H1 (cell line): ENCODE measurements at regions not wholly inside any gene's neighbourhood (a gene's known extent, or its start where the extent isn't known, plus 50 kb on each side); places are given as distances from the start of the nearest gene placed in this dataset.

ENCODE experiments used
- CTCF ChIA-PET: fragments of 300-600 bp; sonication (Branson Sonifier 250); formaldehyde crosslinking; loops from one replicate; lab custom pipeline; 2021; ENCODE audit not compliant: partially characterized antibody; lab: Charles Lee
- POLR2A ChIA-PET: fragments of 300-600 bp; sonication (Branson Sonifier 250); formaldehyde crosslinking; loops from one replicate; lab custom pipeline; 2021; ENCODE audit warnings: inconsistent platforms; ENCODE audit not compliant: partially characterized antibody; lab: Charles Lee
- DNase-seq, 2 experiments: peaks; one replicate each; pipeline versions ENCODE4 v3.0.0 to v3.0.0-alpha.2; 2010 to 2022; ENCODE audit warnings: low spot score in 2 of 2, low read depth in 1 of 2, mixed read lengths in 1 of 2
- FAIRE-seq: peaks from 2 replicates; lab custom pipeline; 2011; peaks lifted over from hg19 to GRCh38; lab: Jason Lieb, UNC
- H2AFZ ChIP-seq: 2 replicates; pipeline ENCODE4 v1.8.1; 2012; ENCODE audit warnings: low read length, inconsistent platforms
- H2AK5ac ChIP-seq: 2 replicates; pipeline ENCODE4 v1.6.1; 2013; ENCODE audit warnings: low read depth, low read length
- H2BK120ac ChIP-seq: replicated peaks from 2 replicates; pipeline ENCODE3; 2013; ENCODE audit warnings: low read depth, low read length, inconsistent platforms
- H2BK12ac ChIP-seq: 2 replicates; pipeline ENCODE4 v1.6.1; 2013; ENCODE audit warnings: low read depth, low read length
- H2BK15ac ChIP-seq: 2 replicates; pipeline ENCODE4 v1.6.1; 2013; ENCODE audit warnings: low read length
- H2BK20ac ChIP-seq: 2 replicates; pipeline ENCODE4 v1.6.1; 2013; ENCODE audit warnings: low read length
- H2BK5ac ChIP-seq: 2 replicates; pipeline ENCODE4 v1.6.1; 2013; ENCODE audit warnings: low read depth, low read length
- H3K14ac ChIP-seq: 2 replicates; pipeline ENCODE4 v1.6.1; 2013; ENCODE audit warnings: inconsistent platforms; ENCODE audit not compliant: insufficient read length
- H3K18ac ChIP-seq: 2 replicates; pipeline ENCODE4 v1.6.1; 2013; ENCODE audit warnings: low read length; ENCODE audit errors: extremely low read depth
- H3K23ac ChIP-seq: 2 replicates; pipeline ENCODE4 v1.6.1; 2013; ENCODE audit warnings: inconsistent platforms; ENCODE audit not compliant: insufficient read length
- H3K23me2 ChIP-seq: 2 replicates; pipeline ENCODE4 v1.6.1; 2013; ENCODE audit warnings: low read depth, low read length
- H3K27ac ChIP-seq: 2 replicates; pipeline ENCODE4 v1.6.1; 2011; ENCODE audit warnings: low read depth, low read length, inconsistent platforms
- H3K27me3 ChIP-seq, 4 experiments: replicated peaks in 1 of 4; 1 replicate in 1 of 4; 2 replicates in 3 of 4; pipeline versions ENCODE4 v1.6.1 to v1.8.1; 2011 to 2013; ENCODE audit warnings: low read length in 3 of 4, mild to moderate bottlenecking in 3 of 4, inconsistent platforms in 2 of 4, mixed read lengths in 2 of 4, moderate library complexity in 1 of 4; ENCODE audit not compliant: control insufficient read depth in 3 of 4, insufficient read depth in 3 of 4; ENCODE audit errors: extremely low read depth in 1 of 4
- H3K36me3 ChIP-seq, 4 experiments: 2 replicates each; pipeline versions ENCODE4 v1.6.1 to v1.8.1; 2011 to 2013; ENCODE audit warnings: mild to moderate bottlenecking in 4 of 4, low read length in 3 of 4, moderate library complexity in 2 of 4, control low read depth in 1 of 4, inconsistent platforms in 1 of 4; ENCODE audit not compliant: insufficient read depth in 4 of 4, control insufficient read depth in 2 of 4
- H3K4ac ChIP-seq: replicated peaks from 2 replicates; pipeline ENCODE3; 2013; ENCODE audit warnings: low read length, low read depth, mixed read lengths, inconsistent platforms; ENCODE audit not compliant: insufficient read length
- H3K4me1 ChIP-seq, 4 experiments: replicated peaks in 1 of 4; 1 replicate in 1 of 4; 2 replicates in 3 of 4; pipeline versions ENCODE4 v1.6.1 to v1.8.1; 2011 to 2013; ENCODE audit warnings: low read length in 3 of 4, inconsistent platforms in 2 of 4, mixed read lengths in 1 of 4; ENCODE audit not compliant: insufficient read depth in 4 of 4, control insufficient read depth in 3 of 4
- H3K4me2 ChIP-seq, 2 experiments: 2 replicates each; pipeline versions ENCODE4 v1.6.1 to v1.8.1; 2011 to 2013; ENCODE audit warnings: low read depth in 2 of 2, low read length in 2 of 2, control low read depth in 1 of 2, inconsistent platforms in 1 of 2, mild to moderate bottlenecking in 1 of 2; ENCODE audit not compliant: insufficient read depth in 1 of 2
- H3K4me3 ChIP-seq, 4 experiments: fragments of 200-600, 300-600 bp in 1 of 4; sonication (generic), shearing (Covaris generic), sonication (Bioruptor Twin) in 1 of 4; 2 replicates each; pipeline versions ENCODE4 v1.5.1 to v1.8.1; 2011 to 2016; ENCODE audit warnings: low read length in 4 of 4, low read depth in 3 of 4, control low read depth in 2 of 4, inconsistent platforms in 2 of 4, mild to moderate bottlenecking in 2 of 4, mixed read lengths in 1 of 4, moderate library complexity in 1 of 4; ENCODE audit not compliant: insufficient read depth in 2 of 4; ENCODE audit errors: extremely low read depth in 1 of 4
- H3K56ac ChIP-seq: replicated peaks from 2 replicates; pipeline ENCODE3; 2013; ENCODE audit warnings: low read depth, mild to moderate bottlenecking, mixed read lengths, low read length, inconsistent platforms; ENCODE audit not compliant: insufficient read length
- H3K79me1 ChIP-seq: 2 replicates; pipeline ENCODE4 v1.6.1; 2013; ENCODE audit warnings: low read depth, low read length, control low read depth
- H3K79me2 ChIP-seq, 2 experiments: 2 replicates each; pipeline versions ENCODE4 v1.6.1 to v1.8.1; 2012 to 2013; ENCODE audit warnings: low read length in 2 of 2, mild to moderate bottlenecking in 2 of 2, inconsistent platforms in 1 of 2; ENCODE audit not compliant: insufficient read depth in 2 of 2, control insufficient read depth in 1 of 2
- H3K9ac ChIP-seq, 4 experiments: replicated peaks in 1 of 4; 1 replicate in 1 of 4; 2 replicates in 3 of 4; pipeline versions ENCODE4 v1.6.1 to v1.8.1; 2011 to 2013; ENCODE audit warnings: low read depth in 3 of 4, low read length in 3 of 4, control low read depth in 2 of 4, mild to moderate bottlenecking in 2 of 4, moderate library complexity in 2 of 4, inconsistent platforms in 1 of 4; ENCODE audit errors: extremely low read depth in 1 of 4
- H3K9me3 ChIP-seq, 2 experiments: 2 replicates each; pipeline versions ENCODE4 v1.6.1 to v1.8.1; 2012 to 2013; ENCODE audit warnings: mild to moderate bottlenecking in 2 of 2, moderate library complexity in 2 of 2, control low read depth in 1 of 2, inconsistent platforms in 1 of 2, low read depth in 1 of 2, low read length in 1 of 2, mixed read lengths in 1 of 2; ENCODE audit not compliant: insufficient read depth in 2 of 2
- H4K20me1 ChIP-seq, 2 experiments: replicated peaks in 1 of 2; 2 replicates each; pipeline versions ENCODE3 to v1.8.1; 2011 to 2013; ENCODE audit warnings: inconsistent platforms in 2 of 2, low read length in 2 of 2, mild to moderate bottlenecking in 1 of 2; ENCODE audit not compliant: insufficient read depth in 2 of 2, control insufficient read depth in 1 of 2
- H4K5ac ChIP-seq: 2 replicates; pipeline ENCODE4 v1.6.1; 2013; ENCODE audit warnings: low read length, low read depth, mixed read lengths, inconsistent platforms; ENCODE audit not compliant: insufficient read length
- H4K8ac ChIP-seq: 2 replicates; pipeline ENCODE4 v1.8.0; 2013; ENCODE audit warnings: mild to moderate bottlenecking, moderate library complexity, low read length, inconsistent platforms; ENCODE audit not compliant: insufficient read depth; ENCODE audit errors: extremely low read depth
- H4K91ac ChIP-seq: replicated peaks from 2 replicates; pipeline ENCODE3; 2013; ENCODE audit warnings: low read length, mixed read lengths, inconsistent platforms; ENCODE audit not compliant: insufficient read length
- BRCA1 ChIP-seq: IDR thresholded peaks from 2 replicates; pipeline ENCODE4 v1.6.1; 2012; ENCODE audit warnings: low read depth, low read length, improper control_type of control experiment
- GABPA ChIP-seq: IDR thresholded peaks from 2 replicates; pipeline ENCODE4 v1.6.1; 2011; ENCODE audit warnings: mild to moderate bottlenecking, low read length, moderate library complexity, borderline replicate concordance; ENCODE audit not compliant: insufficient read depth
- GTF2F1 ChIP-seq: IDR thresholded peaks from 2 replicates; pipeline ENCODE4 v1.6.1; 2012; ENCODE audit warnings: low read depth, low read length, improper control_type of control experiment, borderline replicate concordance
- KDM5A ChIP-seq: fragments of 200-600 bp; IDR thresholded peaks from 2 replicates; pipeline ENCODE4 v1.7.1; 2012; ENCODE audit warnings: mild to moderate bottlenecking, low read length, inconsistent platforms, mixed read lengths
- NANOG ChIP-seq: IDR thresholded peaks from 2 replicates; pipeline ENCODE4 v1.6.1; 2011; ENCODE audit warnings: low read length, low read depth, mild to moderate bottlenecking, inconsistent platforms; ENCODE audit not compliant: insufficient read depth, poor library complexity, severe bottlenecking
- POLR2A ChIP-seq, 2 experiments: IDR thresholded peaks; 1 replicate in 1 of 2; 2 replicates in 1 of 2; pipeline ENCODE4 v1.6.1; 2011; ENCODE audit warnings: low read depth in 2 of 2, low read length in 2 of 2, mild to moderate bottlenecking in 2 of 2; ENCODE audit errors: control extremely low read depth in 1 of 2
- POU5F1 ChIP-seq: IDR thresholded peaks from 2 replicates; pipeline ENCODE4 v1.6.1; 2011; ENCODE audit warnings: low read depth, mild to moderate bottlenecking, low read length, moderate library complexity
- RAD21 ChIP-seq, 2 experiments: IDR thresholded peaks in 1 of 2; conservative IDR thresholded peaks in 1 of 2; 2 replicates each; pipeline ENCODE4 v1.6.1; 2011; ENCODE audit warnings: low read depth in 2 of 2, low read length in 2 of 2, improper control_type of control experiment in 1 of 2, inconsistent platforms in 1 of 2, mild to moderate bottlenecking in 1 of 2, moderate library complexity in 1 of 2
- RBBP5 ChIP-seq: IDR thresholded peaks from 2 replicates; pipeline ENCODE4 v1.7.1; 2012; ENCODE audit warnings: low read depth, mild to moderate bottlenecking, inconsistent platforms, low read length, moderate library complexity, borderline replicate concordance
- RFX5 ChIP-seq: IDR thresholded peaks from 2 replicates; pipeline ENCODE4 v1.6.1; 2011; ENCODE audit warnings: low read depth, low read length, improper control_type of control experiment, borderline replicate concordance
- SAP30 ChIP-seq: fragments of 300-600 bp; sonication (generic); IDR thresholded peaks from 2 replicates; pipeline ENCODE4 v1.7.1; 2012; ENCODE audit warnings: low read length, moderate library complexity, mild to moderate bottlenecking, inconsistent platforms; ENCODE audit not compliant: insufficient read depth, insufficient replicate concordance
- SP1 ChIP-seq: IDR thresholded peaks from 2 replicates; pipeline ENCODE4 v1.6.1; 2011; ENCODE audit warnings: low read depth, low read length
- SP4 ChIP-seq: IDR thresholded peaks from 2 replicates; pipeline ENCODE4 v1.6.1; 2012; ENCODE audit warnings: low read length, inconsistent platforms
- SRF ChIP-seq: IDR thresholded peaks from 2 replicates; pipeline ENCODE4 v1.6.1; 2011; ENCODE audit warnings: mild to moderate bottlenecking, low read depth, low read length, moderate library complexity
- TAF1 ChIP-seq: IDR thresholded peaks from 2 replicates; pipeline ENCODE4 v1.6.1; 2011; ENCODE audit warnings: mild to moderate bottlenecking, low read depth, low read length
- WGBS, 2 experiments: shearing (Covaris generic) in 1 of 2; methylation state at CpG; one replicate each; pipeline versions ENCODE4 v1.1.6 to v1.1.7; 2013 to 2015; ENCODE audit warnings: low lambda C conversion rate in 2 of 2, mixed read lengths in 2 of 2, inconsistent platforms in 1 of 2, low coverage in 1 of 2, missing lambda C conversion rate in 1 of 2; ENCODE audit not compliant: insufficient replicate concordance in 2 of 2, insufficient coverage in 1 of 2, insufficient read length in 1 of 2; ENCODE audit errors: extremely low coverage in 1 of 2, missing lambda C conversion rate in 1 of 2; 5-methylcytosine and 5-hydroxymethylcytosine counted together

DNA sequence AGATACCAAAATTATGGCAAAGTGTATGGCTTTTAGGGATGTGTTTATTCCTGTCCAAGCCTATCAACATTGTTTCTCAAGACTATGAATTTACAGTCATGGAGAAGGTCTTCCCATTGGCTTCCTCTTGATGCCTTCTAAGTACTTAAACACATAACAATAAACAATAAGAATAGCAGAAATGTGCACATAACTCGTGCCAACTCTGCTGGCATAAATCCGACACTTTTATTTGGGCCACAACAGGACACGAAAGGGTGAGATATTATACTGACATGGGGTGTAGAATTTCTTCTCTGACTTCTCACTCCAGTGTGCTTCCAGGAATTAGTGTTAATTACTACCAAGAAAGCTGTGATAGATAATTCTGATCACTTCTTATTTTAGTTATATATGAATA is 695.9 kb upstream of the SLC35B3 start:
- H2BK12ac ChIP-seq, result no peak overlapping the region
- no peaks in the 10 kb centered on the region for H3K79me2 ChIP-seq
- no peak overlapping the region for H3K14ac ChIP-seq
- no peak overlapping the region for H2BK120ac ChIP-seq
- H3K27ac ChIP-seq, result no peak overlapping the region
- no peak overlapping the region for H3K9ac ChIP-seq
- DNase-seq (no peak), FAIRE-seq (no peak)
- 95% methylated on average over 3 of the region's 3 CpGs; no CpG with 5 or more reads in 1 of the 2 experiments for WGBS, 2 experiments
- H4K20me1 ChIP-seq, result no peaks in the 10 kb centered on the region
- ChIA-PET CTCF (interaction anchor here (1.0 kb wide), 1 partner anchor 282 kb away, joined by 3 read pairs; no protein-coding TSS in a partner anchor), POLR2A (no interaction called here)
- no peak overlapping the region for H3K4me3 ChIP-seq
- no peak overlapping the region for H3K18ac ChIP-seq
- H4K8ac ChIP-seq, result no peak overlapping the region
- H2BK15ac ChIP-seq, result no peak overlapping the region
- no peaks in the 10 kb centered on the region for H3K79me1 ChIP-seq
- no peak overlapping the region for H4K91ac ChIP-seq
- no peaks in the 10 kb centered on the region for H3K27me3 ChIP-seq
- no peaks in the 10 kb centered on the region for H3K23me2 ChIP-seq
- H3K56ac ChIP-seq, result no peak overlapping the region
- H3K36me3 ChIP-seq, result no peaks in the 10 kb centered on the region
- no peak overlapping the region for H3K4ac ChIP-seq
- no peak overlapping the region for H4K5ac ChIP-seq
- no peak overlapping the region for H2AK5ac ChIP-seq
- H3K23ac ChIP-seq, result no peak overlapping the region
- H3K4me1 ChIP-seq, result no peaks in the 10 kb centered on the region
- H3K9me3 ChIP-seq, result no peaks in the 10 kb centered on the region
- no peak overlapping the region for H2BK20ac ChIP-seq
- H2AFZ ChIP-seq, result no peak overlapping the region
- no peak overlapping the region for H3K4me2 ChIP-seq
- H2BK5ac ChIP-seq, result no peak overlapping the region
- TF ChIP-seq SAP30 (no peak), NANOG (no peak), SP4 (no peak), BRCA1 (no peak), KDM5A (no peak), RAD21 (IDR thresholded peaks at IDR 0.05 in 1 of 2, conservative IDR thresholded peaks at IDR 0.05 in 1 of 2; ENCODE audit: low read depth in 2 of 2, low read length in 2 of 2) (no peak), RFX5 (no peak), RBBP5 (no peak), GTF2F1 (no peak), SRF (no peak), GABPA (no peak), POLR2A (IDR thresholded peaks at IDR 0.05; ENCODE audit: control extremely low read depth in 1 of 2, low read depth in 2 of 2, low read length in 2 of 2) (no peak), POU5F1 (no peak), SP1 (no peak), TAF1 (no peak)
